SHP77 (cell line): ENCODE measurements at regions not wholly inside any gene's neighbourhood (a gene's known extent, or its start where the extent isn't known, plus 50 kb on each side); places are given as distances from the start of the nearest gene placed in this dataset.

Experiments used
- DNase-seq, 2 experiments: peaks; one replicate each; lab custom pipeline; 2025; lab: John Stamatoyannopoulos, UW

GRCh38 chr2:14572633-14573032 is 59.9 kb upstream of the LRATD1 start:
- no peak for DNase-seq

GRCh38 chr2:14577843-14578242 is 54.7 kb upstream of the LRATD1 start:
- no peak for DNase-seq
